CD4-positive, CD25-positive, alpha-beta regulatory T cell (primary cell): ENCODE measurements at regions not wholly inside any gene's neighbourhood (a gene's known extent, or its start where the extent isn't known, plus 50 kb on each side); places are given as distances from the start of the nearest gene placed in this dataset.

ENCODE experiments used
- ATAC-seq, 2 donors: fragments of 150-1000 bp; cut with Tn5 transposase; one replicate each; pipeline ENCODE4 v1.10.0; 2021; ENCODE audit warnings: low read depth in 2 of 2, moderate number of reproducible peaks in 2 of 2, moderate library complexity in 1 of 2
- DNase-seq, 3 donors: peaks; one replicate each; pipeline versions ENCODE4 v3.0.0 to v3.0.0-alpha.2; 2012 to 2022; ENCODE audit warnings: mixed read lengths in 1 of 3
- H3K27ac ChIP-seq: one replicate; pipeline ENCODE4 v1.7.0; 2013; ENCODE audit warnings: mild to moderate bottlenecking, low read length; ENCODE audit not compliant: insufficient read depth, poor library complexity, severe bottlenecking
- H3K27me3 ChIP-seq: one replicate; pipeline ENCODE4 v1.7.0; 2013; ENCODE audit warnings: low read length; ENCODE audit not compliant: control insufficient read depth, insufficient read depth
- H3K36me3 ChIP-seq: one replicate; pipeline ENCODE4 v1.7.0; 2013; ENCODE audit warnings: mild to moderate bottlenecking, low read length, moderate library complexity; ENCODE audit not compliant: control insufficient read depth, insufficient read depth
- H3K4me1 ChIP-seq: 2 replicates; pipeline ENCODE4 v1.7.0; 2013; ENCODE audit warnings: mild to moderate bottlenecking, low read length; ENCODE audit not compliant: insufficient read depth, control insufficient read depth, poor library complexity, severe bottlenecking
- H3K4me3 ChIP-seq: one replicate; pipeline ENCODE4 v1.7.0; 2013; ENCODE audit warnings: low read depth, mild to moderate bottlenecking, low read length, moderate library complexity
- H3K9me3 ChIP-seq, 2 experiments: 1 replicate in 1 of 2; 2 replicates in 1 of 2; pipeline ENCODE4 v1.7.0; 2013; ENCODE audit warnings: low read length in 2 of 2, mild to moderate bottlenecking in 1 of 2, moderate library complexity in 1 of 2; ENCODE audit not compliant: control insufficient read depth in 2 of 2
- H3K27ac Mint-ChIP-seq, 3 donors: one replicate each; pipeline ENCODE4 v1.8.0; 2020 to 2022; ENCODE audit warnings: mild to moderate bottlenecking in 3 of 3, mixed read lengths in 3 of 3, moderate library complexity in 2 of 3
- H3K27me3 Mint-ChIP-seq: one replicate; pipeline ENCODE4 v1.8.0; 2022; ENCODE audit warnings: mild to moderate bottlenecking, mixed read lengths
- H3K36me3 Mint-ChIP-seq: one replicate; pipeline ENCODE4 v1.8.0; 2020; ENCODE audit warnings: mixed read lengths
- H3K4me1 Mint-ChIP-seq, 4 donors: one replicate each; pipeline ENCODE4 v1.8.0; 2020 to 2022; ENCODE audit warnings: mixed read lengths in 4 of 4, mild to moderate bottlenecking in 1 of 4
- H3K4me3 Mint-ChIP-seq, 4 donors: one replicate each; pipeline ENCODE4 v1.8.0; 2020 to 2022; ENCODE audit warnings: mild to moderate bottlenecking in 4 of 4, mixed read lengths in 4 of 4, moderate library complexity in 3 of 4
- H3K9me3 Mint-ChIP-seq, 7 donors: one replicate each; pipeline ENCODE4 v1.8.0; 2020 to 2022; ENCODE audit warnings: mixed read lengths in 7 of 7, mild to moderate bottlenecking in 3 of 7, moderate library complexity in 2 of 7

DNA sequence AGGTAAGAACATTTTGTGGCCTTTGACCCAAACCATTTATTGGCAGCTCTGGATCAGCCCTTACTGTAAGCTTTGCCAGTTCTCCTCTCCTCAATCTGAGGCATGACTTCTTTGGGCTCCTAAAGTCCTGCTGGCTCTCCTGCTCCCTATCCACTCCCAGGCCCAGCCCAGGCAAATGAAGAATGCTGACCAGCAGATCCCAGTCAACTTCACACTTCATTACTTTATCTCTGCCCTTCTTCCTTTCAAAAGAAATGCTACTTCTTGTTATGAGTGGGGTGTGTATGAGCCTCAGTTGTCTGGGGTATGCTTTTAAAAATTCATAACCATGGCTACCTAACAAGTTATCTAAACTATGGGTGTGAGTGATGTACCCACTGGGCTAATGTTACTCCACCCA lies 479.6 kb downstream of the ACTL7B start:
- H3K9me3 Mint-ChIP-seq: peaks cover 0 to 8% (median 1%) of the 10 kb centered on the region in 7 donors

GRCh38 chr9:108374626-108375025 lies 481.2 kb downstream of the ACTL7B start:
- no peak overlapping the region for H3K4me3 ChIP-seq
- Mint-ChIP-seq H3K27me3 (no peaks in the 10 kb centered on the region), H3K36me3 (no peaks in the 10 kb centered on the region)

More for the DNA sequence above, 479.6 kb downstream of the ACTL7B start:
- Histone ChIP-seq H3K27me3 (no peaks in the 10 kb centered on the region), H3K9me3 (no peaks in the 10 kb centered on the region), H3K27ac (no peak overlapping the region), H3K36me3 (no peaks in the 10 kb centered on the region), H3K4me3 (no peak overlapping the region), H3K4me1 (no peaks in the 10 kb centered on the region)
- DNase-seq (no peak), ATAC-seq (no peak)
- H3K27ac Mint-ChIP-seq: no peak overlapping the region
- H3K4me3 Mint-ChIP-seq: no peak overlapping the region
- H3K36me3 Mint-ChIP-seq: no peaks in the 10 kb centered on the region
- no peaks in the 10 kb centered on the region for H3K4me1 Mint-ChIP-seq
- H3K27me3 Mint-ChIP-seq: peaks cover 4% of the 10 kb centered on the region

GRCh38 chr9:108367188-108367587 lies 488.6 kb downstream of the ACTL7B start:
- ATAC-seq: no peak

More at GRCh38 chr9:108374626-108375025, 481.2 kb downstream of the ACTL7B start:
- Histone ChIP-seq H3K27me3 (no peaks in the 10 kb centered on the region), H3K4me1 (no peaks in the 10 kb centered on the region), H3K27ac (no peak overlapping the region), H3K9me3 (no peaks in the 10 kb centered on the region), H3K36me3 (no peaks in the 10 kb centered on the region)
- no peak overlapping the region for H3K27ac Mint-ChIP-seq
- ATAC-seq: no peak
- DNase-seq: no peak
- no peak overlapping the region for H3K4me3 Mint-ChIP-seq
- peaks cover 0 to 12% (median 4%) of the 10 kb centered on the region in 7 donors for H3K9me3 Mint-ChIP-seq
- H3K4me1 Mint-ChIP-seq: no peaks in the 10 kb centered on the region

GRCh38 chr9:108363311-108363710 lies 492.5 kb downstream of the ACTL7B start:
- no peaks in the 10 kb centered on the region for H3K9me3 ChIP-seq
- H3K4me1 Mint-ChIP-seq: no peaks in the 10 kb centered on the region
- H3K27ac Mint-ChIP-seq: no peak overlapping the region
- no peaks in the 10 kb centered on the region for H3K4me1 ChIP-seq
- no peaks in the 10 kb centered on the region for H3K36me3 Mint-ChIP-seq
- H3K27me3 Mint-ChIP-seq: no peaks in the 10 kb centered on the region
- H3K4me3 Mint-ChIP-seq: no peak overlapping the region
- no peak overlapping the region for H3K27ac ChIP-seq
- no peak overlapping the region for H3K4me3 ChIP-seq
- no peak for ATAC-seq
- no peak for DNase-seq
- peaks cover 0 to 17% (median 4%) of the 10 kb centered on the region in 7 donors for H3K9me3 Mint-ChIP-seq
- no peaks in the 10 kb centered on the region for H3K36me3 ChIP-seq
- no peaks in the 10 kb centered on the region for H3K27me3 ChIP-seq

More at GRCh38 chr9:108367188-108367587, 488.6 kb downstream of the ACTL7B start:
- no peaks in the 10 kb centered on the region for H3K36me3 ChIP-seq
- no peaks in the 10 kb centered on the region for H3K27me3 ChIP-seq
- no peaks in the 10 kb centered on the region for H3K4me1 ChIP-seq
- Mint-ChIP-seq H3K9me3 (peaks cover 0 to 18% (median 4%) of the 10 kb centered on the region in 7 donors), H3K27ac (no peak overlapping the region), H3K4me3 (no peak overlapping the region), H3K4me1 (no peaks in the 10 kb centered on the region), H3K36me3 (no peaks in the 10 kb centered on the region), H3K27me3 (no peaks in the 10 kb centered on the region)
- no peak for DNase-seq
- H3K9me3 ChIP-seq: no peaks in the 10 kb centered on the region
- H3K27ac ChIP-seq: no peak overlapping the region
- H3K4me3 ChIP-seq: no peak overlapping the region

DNA sequence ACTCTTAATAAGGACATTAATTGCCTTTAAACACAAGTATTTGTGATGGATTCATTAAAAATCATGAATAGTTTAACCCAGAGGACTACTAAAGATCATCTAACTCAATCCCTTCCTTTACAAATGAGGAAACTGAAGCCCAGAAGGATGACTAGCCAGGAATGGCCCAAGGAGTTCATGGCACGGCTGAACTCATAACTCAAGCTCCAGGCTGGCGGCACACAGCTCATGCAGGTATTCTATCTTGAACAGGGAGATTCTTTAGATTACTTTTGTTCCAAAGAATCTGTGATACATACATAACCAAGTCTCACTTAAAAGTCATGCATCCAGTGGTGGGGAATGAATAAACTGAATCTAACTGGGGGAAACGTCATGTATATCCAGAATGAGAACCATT lies 495.5 kb downstream of the ACTL7B start:
- H3K9me3 Mint-ChIP-seq: peaks cover 0 to 9% (median 4%) of the 10 kb centered on the region in 7 donors
- DNase-seq (no peak), ATAC-seq (no peak)
- no peaks in the 10 kb centered on the region for H3K4me1 ChIP-seq
- H3K27ac Mint-ChIP-seq: no peak overlapping the region
- no peaks in the 10 kb centered on the region for H3K27me3 ChIP-seq
- no peaks in the 10 kb centered on the region for H3K4me1 Mint-ChIP-seq
- H3K4me3 Mint-ChIP-seq: no peak overlapping the region
- no peaks in the 10 kb centered on the region for H3K9me3 ChIP-seq
- no peak overlapping the region for H3K27ac ChIP-seq
- H3K36me3 Mint-ChIP-seq: no peaks in the 10 kb centered on the region
- H3K4me3 ChIP-seq: no peak overlapping the region
- H3K36me3 ChIP-seq: no peaks in the 10 kb centered on the region
- no peaks in the 10 kb centered on the region for H3K27me3 Mint-ChIP-seq

GRCh38 chr9:108356806-108357205 lies 499.0 kb downstream of the ACTL7B start:
- Mint-ChIP-seq H3K9me3 (peaks cover 0 to 8% (median 4%) of the 10 kb centered on the region in 7 donors), H3K4me3 (no peak overlapping the region), H3K27ac (no peak overlapping the region), H3K36me3 (peaks cover 3% of the 10 kb centered on the region), H3K27me3 (no peaks in the 10 kb centered on the region), H3K4me1 (no peaks in the 10 kb centered on the region)
- Histone ChIP-seq H3K9me3 (no peaks in the 10 kb centered on the region), H3K4me3 (no peak overlapping the region), H3K36me3 (no peaks in the 10 kb centered on the region), H3K4me1 (no peaks in the 10 kb centered on the region), H3K27ac (no peak overlapping the region), H3K27me3 (no peaks in the 10 kb centered on the region)
- no peak for ATAC-seq
- no peak for DNase-seq

- Mint-ChIP-seq H3K9me3 (peaks cover 0 to 4% (median 0%) of the 10 kb centered on the region in 7 donors), H3K4me1 (no peaks in the 10 kb centered on the region), H3K27ac (no peak overlapping the region), H3K4me3 (no peak overlapping the region), H3K27me3 (no peaks in the 10 kb centered on the region), H3K36me3 (peaks cover 3% of the 10 kb centered on the region)
- ATAC-seq (no peak), DNase-seq (no peak)
- Histone ChIP-seq H3K4me3 (no peak overlapping the region), H3K4me1 (no peaks in the 10 kb centered on the region), H3K27me3 (no peaks in the 10 kb centered on the region), H3K36me3 (no peaks in the 10 kb centered on the region), H3K9me3 (no peaks in the 10 kb centered on the region), H3K27ac (no peak overlapping the region)
Observed at GRCh38 chr9:108351571-108351970, 504.2 kb downstream of the ACTL7B start.

DNA sequence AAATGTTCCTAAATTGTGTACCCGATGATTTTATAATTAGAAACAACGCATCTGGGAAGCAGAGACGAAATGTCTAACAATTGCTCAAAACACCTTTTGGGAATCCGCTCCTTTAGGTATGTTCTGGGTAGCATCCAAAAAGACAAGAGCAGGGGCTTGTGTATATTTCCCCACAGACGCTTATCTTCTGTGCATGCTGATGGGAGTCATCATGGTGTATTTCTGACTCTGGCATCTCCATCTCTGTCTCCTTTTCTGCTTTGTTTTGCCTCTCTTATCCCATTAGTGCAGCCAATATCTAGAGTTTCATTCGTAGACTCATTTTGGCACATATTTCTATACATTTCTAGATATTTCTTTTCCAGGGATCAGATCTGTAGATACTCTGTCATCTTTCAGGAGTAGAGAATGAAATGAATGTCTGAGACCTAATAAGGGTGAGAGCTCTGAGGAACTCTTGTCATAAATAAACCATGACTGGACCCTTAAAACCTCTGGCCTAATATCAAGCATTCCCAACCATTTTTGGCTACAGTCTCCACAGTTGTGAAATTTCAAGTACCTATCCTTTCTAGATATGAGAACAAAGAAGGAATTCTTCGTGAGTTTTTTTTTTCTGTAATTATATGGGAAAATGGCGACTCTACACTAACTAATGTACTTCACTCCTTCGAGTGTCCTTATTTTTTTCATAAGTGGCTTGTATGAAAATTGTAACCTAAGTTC lies 508.2 kb downstream of the ACTL7B start:
- Mint-ChIP-seq H3K36me3 (peaks cover 3% of the 10 kb centered on the region), H3K27me3 (no peaks in the 10 kb centered on the region), H3K4me3 (no peak overlapping the region), H3K9me3 (peaks cover 0 to 3% (median 0%) of the 10 kb centered on the region in 7 donors), H3K4me1 (no peaks in the 10 kb centered on the region), H3K27ac (no peak overlapping the region)
- no peaks in the 10 kb centered on the region for H3K4me1 ChIP-seq
- H3K27me3 ChIP-seq: no peaks in the 10 kb centered on the region
- ATAC-seq (no peak), DNase-seq (no peak)
- no peak overlapping the region for H3K4me3 ChIP-seq
- no peak overlapping the region for H3K27ac ChIP-seq
- no peaks in the 10 kb centered on the region for H3K36me3 ChIP-seq
- no peaks in the 10 kb centered on the region for H3K9me3 ChIP-seq
